Caco-2 (cell line): ENCODE measurements at regions not wholly inside any gene's neighbourhood (a gene's known extent, or its start where the extent isn't known, plus 50 kb on each side); places are given as distances from the start of the nearest gene placed in this dataset.

Experiments used
- BruUV-seq: library from RNA; stranded (reverse); fragments of 400-500 nt; replicated peaks from 2 replicates; lab custom pipeline; 2021; lab: Mats Ljungman, UMichigan
- CTCF ChIA-PET: fragments of 300-600 bp; sonication (Branson Sonifier 250); formaldehyde crosslinking; loops from one replicate; lab custom pipeline; 2022; ENCODE audit warnings: antibody characterized with exemption; lab: Charles Lee
- POLR2A ChIA-PET: fragments of 300-600 bp; sonication (Branson Sonifier 250); formaldehyde crosslinking; loops from one replicate; lab custom pipeline; 2022; ENCODE audit warnings: antibody characterized with exemption; lab: Charles Lee
- DNase-seq, 2 experiments: peaks; one replicate each; pipeline versions ENCODE4 v3.0.0 to v3.0.0-alpha.2; 2020 to 2022
- H3K27me3 ChIP-seq: replicated peaks from 2 replicates; pipeline ENCODE4 v1.6.0; 2011; ENCODE audit warnings: low read length; ENCODE audit not compliant: control insufficient read depth, insufficient read depth
- H3K36me3 ChIP-seq: 2 replicates; pipeline ENCODE4 v1.5.1; 2011; ENCODE audit warnings: low read length; ENCODE audit not compliant: control insufficient read depth, insufficient read depth
- H3K4me1 ChIP-seq: fragments of 250-450 bp; sonication (Bioruptor Pico); 2 replicates; pipeline ENCODE4 v1.5.1; 2020; ENCODE audit warnings: mild to moderate bottlenecking
- H3K4me3 ChIP-seq: 2 replicates; pipeline ENCODE4 v1.5.1; 2011; ENCODE audit warnings: low read depth, mild to moderate bottlenecking, control low read depth, low read length
- H3K9me3 ChIP-seq: fragments of 250-450 bp; sonication (Bioruptor Pico); 2 replicates; pipeline ENCODE4 v1.5.1; 2020; ENCODE audit warnings: mild to moderate bottlenecking, moderate library complexity
- H3K27ac Mint-ChIP-seq: one replicate; pipeline ENCODE4 v1.8.0; 2022; ENCODE audit warnings: mixed read lengths; ENCODE audit not compliant: unreplicated experiment
- H3K27me3 Mint-ChIP-seq: one replicate; pipeline ENCODE4 v1.8.0; 2022; ENCODE audit warnings: mixed read lengths; ENCODE audit not compliant: insufficient read depth, unreplicated experiment
- H3K36me3 Mint-ChIP-seq: one replicate; pipeline ENCODE4 v1.8.0; 2022; ENCODE audit warnings: mild to moderate bottlenecking, mixed read lengths; ENCODE audit not compliant: insufficient read depth, unreplicated experiment
- H3K4me1 Mint-ChIP-seq: one replicate; pipeline ENCODE4 v1.8.0; 2022; ENCODE audit warnings: low read depth, mixed read lengths; ENCODE audit not compliant: unreplicated experiment
- H3K4me3 Mint-ChIP-seq: one replicate; pipeline ENCODE4 v1.8.0; 2022; ENCODE audit warnings: mild to moderate bottlenecking, moderate library complexity, mixed read lengths; ENCODE audit not compliant: unreplicated experiment
- H3K9me3 Mint-ChIP-seq: one replicate; pipeline ENCODE4 v1.8.0; 2022; ENCODE audit warnings: mixed read lengths; ENCODE audit not compliant: unreplicated experiment
- intact Hi-C: fragments of 100-400 bp; cut with micrococcal nuclease; formaldehyde crosslinking; loops from one replicate; pipeline ENCODE4 v1.10.0; 2022; ENCODE audit not compliant: unreplicated experiment
- TF ChIP-seq, protein P1 (sequence below), 2 experiments: fragments of 200-600 bp in 1 of 2; IDR thresholded peaks; 1 replicate in 1 of 2; 2 replicates in 1 of 2; pipeline versions ENCODE4 v1.5.1 to v1.8.0; 2011 to 2022; ENCODE audit warnings: antibody characterized with exemption in 1 of 2, control low read depth in 1 of 2, inconsistent platforms in 1 of 2, low read depth in 1 of 2, low read length in 1 of 2, mild to moderate bottlenecking in 1 of 2, moderate library complexity in 1 of 2; ENCODE audit not compliant: insufficient read depth in 1 of 2, severe bottlenecking in 1 of 2, unreplicated experiment in 1 of 2

- Mint-ChIP-seq H3K9me3 (no peaks in the 10 kb centered on the region), H3K27me3 (peaks cover 2% of the 10 kb centered on the region), H3K4me3 (no peak overlapping the region), H3K27ac (no peak overlapping the region), H3K36me3 (no peaks in the 10 kb centered on the region), H3K4me1 (no peaks in the 10 kb centered on the region)
- ChIA-PET POLR2A (no interaction called here), CTCF (no interaction called here)
- Histone ChIP-seq H3K4me1 (no peaks in the 10 kb centered on the region), H3K36me3 (no peaks in the 10 kb centered on the region), H3K27me3 (no peaks in the 10 kb centered on the region), H3K9me3 (no peaks in the 10 kb centered on the region), H3K4me3 (no peak overlapping the region)
- TF ChIP-seq, protein P1, sequence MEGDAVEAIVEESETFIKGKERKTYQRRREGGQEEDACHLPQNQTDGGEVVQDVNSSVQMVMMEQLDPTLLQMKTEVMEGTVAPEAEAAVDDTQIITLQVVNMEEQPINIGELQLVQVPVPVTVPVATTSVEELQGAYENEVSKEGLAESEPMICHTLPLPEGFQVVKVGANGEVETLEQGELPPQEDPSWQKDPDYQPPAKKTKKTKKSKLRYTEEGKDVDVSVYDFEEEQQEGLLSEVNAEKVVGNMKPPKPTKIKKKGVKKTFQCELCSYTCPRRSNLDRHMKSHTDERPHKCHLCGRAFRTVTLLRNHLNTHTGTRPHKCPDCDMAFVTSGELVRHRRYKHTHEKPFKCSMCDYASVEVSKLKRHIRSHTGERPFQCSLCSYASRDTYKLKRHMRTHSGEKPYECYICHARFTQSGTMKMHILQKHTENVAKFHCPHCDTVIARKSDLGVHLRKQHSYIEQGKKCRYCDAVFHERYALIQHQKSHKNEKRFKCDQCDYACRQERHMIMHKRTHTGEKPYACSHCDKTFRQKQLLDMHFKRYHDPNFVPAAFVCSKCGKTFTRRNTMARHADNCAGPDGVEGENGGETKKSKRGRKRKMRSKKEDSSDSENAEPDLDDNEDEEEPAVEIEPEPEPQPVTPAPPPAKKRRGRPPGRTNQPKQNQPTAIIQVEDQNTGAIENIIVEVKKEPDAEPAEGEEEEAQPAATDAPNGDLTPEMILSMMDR (IDR thresholded peaks at IDR 0.05; ENCODE audit: insufficient read depth in 1 of 2, low read depth in 1 of 2, low read length in 1 of 2, severe bottlenecking in 1 of 2, unreplicated experiment in 1 of 2): no peak
- intact Hi-C loops: no loop called here
- BruUV-seq: no TSS peak
- no peak for DNase-seq
Observed at GRCh38 chr16:5385115-5385514, 287.5 kb upstream of the EEF2KMT start.

- TF ChIP-seq, protein P1 (IDR thresholded peaks at IDR 0.05; ENCODE audit: insufficient read depth in 1 of 2, low read depth in 1 of 2, low read length in 1 of 2, severe bottlenecking in 1 of 2, unreplicated experiment in 1 of 2): no peak
- H3K27ac Mint-ChIP-seq: no peak overlapping the region
- no peaks in the 10 kb centered on the region for H3K4me1 ChIP-seq
- no peaks in the 10 kb centered on the region for H3K36me3 ChIP-seq
- H3K36me3 Mint-ChIP-seq: no peaks in the 10 kb centered on the region
- H3K9me3 ChIP-seq: no peaks in the 10 kb centered on the region
- H3K27me3 ChIP-seq: no peaks in the 10 kb centered on the region
- no peaks in the 10 kb centered on the region for H3K9me3 Mint-ChIP-seq
- peaks cover 2% of the 10 kb centered on the region for H3K27me3 Mint-ChIP-seq
- no TSS peak for BruUV-seq
- intact Hi-C loops: no loop called here
- POLR2A ChIA-PET: no interaction called here
- no peak for DNase-seq
- no peak overlapping the region for H3K4me3 Mint-ChIP-seq
- no peaks in the 10 kb centered on the region for H3K4me1 Mint-ChIP-seq
- CTCF ChIA-PET: no interaction called here
- no peak overlapping the region for H3K4me3 ChIP-seq
Observed at GRCh38 chr16:5383737-5384136, 286.1 kb upstream of the EEF2KMT start.

DNA sequence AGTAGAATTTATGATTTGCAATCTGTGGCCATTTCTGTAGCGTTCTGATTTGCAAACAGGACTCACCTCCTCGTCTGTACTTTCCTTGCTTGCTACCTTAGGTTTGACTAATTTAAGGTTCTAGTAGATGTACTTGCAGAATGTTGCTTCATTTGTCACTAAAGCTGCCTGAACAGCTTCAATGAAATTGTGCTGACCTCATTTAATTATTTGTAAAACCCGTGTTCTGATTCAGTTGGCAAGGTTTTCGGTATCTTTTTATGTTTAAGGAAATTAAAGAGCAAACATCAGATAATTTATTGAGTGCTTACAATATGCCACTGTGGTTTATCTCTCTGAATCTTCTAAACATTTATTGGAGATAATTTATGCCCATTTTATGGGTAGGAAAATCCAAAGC, 284.9 kb upstream of the EEF2KMT start:
- POLR2A ChIA-PET: no interaction called here
- H3K4me3 Mint-ChIP-seq: no peak overlapping the region
- H3K27ac Mint-ChIP-seq: no peak overlapping the region
- intact Hi-C loops: no loop called here
- no TSS peak for BruUV-seq
- H3K36me3 Mint-ChIP-seq: no peaks in the 10 kb centered on the region
- no peaks in the 10 kb centered on the region for H3K9me3 Mint-ChIP-seq
- H3K27me3 Mint-ChIP-seq: peaks cover 2% of the 10 kb centered on the region
- no peak for DNase-seq
- Histone ChIP-seq H3K4me3 (no peak overlapping the region), H3K9me3 (no peaks in the 10 kb centered on the region), H3K27me3 (no peaks in the 10 kb centered on the region), H3K4me1 (no peaks in the 10 kb centered on the region), H3K36me3 (no peaks in the 10 kb centered on the region)
- TF ChIP-seq, protein P1 (IDR thresholded peaks at IDR 0.05; ENCODE audit: insufficient read depth in 1 of 2, low read depth in 1 of 2, low read length in 1 of 2, severe bottlenecking in 1 of 2, unreplicated experiment in 1 of 2): no peak
- CTCF ChIA-PET: no interaction called here
- H3K4me1 Mint-ChIP-seq: no peaks in the 10 kb centered on the region
